HEK293T (cell line): ENCODE measurements at regions not wholly inside any gene's neighbourhood (a gene's known extent, or its start where the extent isn't known, plus 50 kb on each side); places are given as distances from the start of the nearest gene placed in this dataset.

ENCODE experiments used
- CTCF ChIA-PET: fragments of 350-600 bp; formaldehyde crosslinking; extraction: SDS; loops from one replicate; lab custom pipeline; 2021; ENCODE audit warnings: antibody characterized with exemption, inconsistent platforms; lab: Yijun Ruan, JAX
- POLR2A ChIA-PET: fragments of 350-600 bp; formaldehyde crosslinking; extraction: SDS; loops from one replicate; lab custom pipeline; 2020; ENCODE audit warnings: antibody characterized with exemption, inconsistent platforms; lab: Yijun Ruan, JAX
- DNase-seq: peaks from one replicate; pipeline ENCODE4 v3.0.0; 2012; ENCODE audit warnings: mixed read lengths; ENCODE audit errors: extremely low spot score
- ARNT ChIP-seq: fragments of 450-650 bp; IDR thresholded peaks from 2 replicates; pipeline ENCODE4 v1.6.1; 2017; ENCODE audit warnings: mild to moderate bottlenecking
- BHLHE40 ChIP-seq: fragments of 450-650 bp; IDR thresholded peaks from 2 replicates; pipeline ENCODE4 v1.6.1; 2016; ENCODE audit warnings: mild to moderate bottlenecking, moderate library complexity, borderline replicate concordance
- CTBP1 ChIP-seq: fragments of 450-650 bp; IDR thresholded peaks from 2 replicates; pipeline ENCODE4 v1.6.1; 2016; ENCODE audit warnings: borderline replicate concordance
- ELF4 ChIP-seq: fragments of 450-650 bp; IDR thresholded peaks from 2 replicates; pipeline ENCODE4 v1.6.1; 2017; ENCODE audit warnings: antibody characterized with exemption
- FOXA1 ChIP-seq: fragments of 450-650 bp; IDR thresholded peaks from 2 replicates; pipeline ENCODE4 v1.6.1; 2016; ENCODE audit warnings: mild to moderate bottlenecking
- FOXK2 ChIP-seq: fragments of 450-650 bp; IDR thresholded peaks from 2 replicates; pipeline ENCODE4 v1.6.1; 2016; ENCODE audit warnings: mild to moderate bottlenecking
- FOXM1 ChIP-seq: fragments of 450-650 bp; IDR thresholded peaks from 2 replicates; pipeline ENCODE4 v1.6.1; 2017; ENCODE audit warnings: mild to moderate bottlenecking, borderline replicate concordance
- HDGF ChIP-seq: fragments of 450-650 bp; IDR thresholded peaks from 2 replicates; pipeline ENCODE4 v1.6.1; 2017; ENCODE audit warnings: antibody characterized with exemption, borderline replicate concordance
- L3MBTL2 ChIP-seq: fragments of 450-650 bp; conservative IDR thresholded peaks from 2 replicates; pipeline ENCODE4 v1.6.1; 2016; ENCODE audit warnings: mild to moderate bottlenecking
- LEF1 ChIP-seq: fragments of 450-650 bp; IDR thresholded peaks from 2 replicates; pipeline ENCODE4 v1.6.1; 2017; ENCODE audit warnings: mild to moderate bottlenecking, borderline replicate concordance
- NFRKB ChIP-seq: fragments of 450-650 bp; IDR thresholded peaks from 2 replicates; pipeline ENCODE4 v1.6.1; 2016; ENCODE audit warnings: mild to moderate bottlenecking, moderate library complexity
- PKNOX1 ChIP-seq: fragments of 450-650 bp; IDR thresholded peaks from 2 replicates; pipeline ENCODE4 v1.6.1; 2016
- SP1 ChIP-seq: fragments of 450-650 bp; IDR thresholded peaks from 2 replicates; pipeline ENCODE4 v1.6.1; 2017
- SUZ12 ChIP-seq: fragments of 450-650 bp; IDR thresholded peaks from 2 replicates; pipeline ENCODE4 v1.6.1; 2016; ENCODE audit warnings: mild to moderate bottlenecking
- TARDBP ChIP-seq: fragments of 450-650 bp; IDR thresholded peaks from 2 replicates; pipeline ENCODE4 v1.6.1; 2016
- ZNF384 ChIP-seq: fragments of 450-650 bp; IDR thresholded peaks from 2 replicates; pipeline ENCODE4 v1.6.1; 2016

GRCh38 chr1:106435269-106435668, 621.2 kb upstream of the PRMT6 start:
- no peak for TF ChIP-seq L3MBTL2
- CTCF ChIA-PET: no interaction called here
- DNase-seq: no peak
- POLR2A ChIA-PET: no interaction called here

DNA sequence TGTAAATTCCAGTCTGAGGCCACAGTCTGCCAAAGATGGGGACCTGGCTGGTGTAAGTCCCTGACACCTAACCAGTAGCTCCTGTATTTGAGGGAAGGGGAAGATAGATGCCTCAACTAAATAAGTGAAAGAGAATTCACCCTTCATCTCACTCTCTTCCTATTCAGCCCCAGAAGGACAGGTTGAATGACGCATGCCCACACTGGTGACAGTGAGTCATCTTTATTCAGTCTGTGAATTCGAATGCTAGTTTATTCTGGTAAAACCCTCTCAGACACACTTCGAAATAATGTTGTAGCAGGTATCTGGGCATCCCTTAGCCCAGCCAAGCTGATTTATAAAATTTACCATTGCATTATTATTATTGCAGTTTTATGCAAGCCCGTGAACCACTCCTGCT, 617.0 kb upstream of the PRMT6 start:
- no peak for DNase-seq
- TF ChIP-seq FOXA1 (no peak), FOXK2 (no peak), L3MBTL2 (no peak), SUZ12 (no peak), FOXM1 (no peak), ELF4 (no peak), ZNF384 (no peak), ARNT (no peak), BHLHE40 (no peak), CTBP1 (no peak)
- ChIA-PET CTCF (no interaction called here), POLR2A (no interaction called here)

GRCh38 chr1:106447466-106447865, 609.0 kb upstream of the PRMT6 start:
- no peak for DNase-seq
- CTCF ChIA-PET: interaction anchor here (0.7 kb wide), 1 partner anchor 730 kb away, joined by 3 read pairs; no protein-coding TSS in a partner anchor
- POLR2A ChIA-PET: no interaction called here
- TF ChIP-seq LEF1: no peak
- TF ChIP-seq HDGF: no peak
- no peak for TF ChIP-seq TARDBP
- no peak for TF ChIP-seq PKNOX1
- no peak for TF ChIP-seq SP1
- no peak for TF ChIP-seq BHLHE40
- no peak for TF ChIP-seq CTBP1
- no peak for TF ChIP-seq ELF4
- TF ChIP-seq SUZ12: no peak
- TF ChIP-seq ZNF384: no peak
- TF ChIP-seq ARNT: no peak
- no peak for TF ChIP-seq FOXK2
- no peak for TF ChIP-seq FOXM1
- TF ChIP-seq FOXA1: no peak
- no peak for TF ChIP-seq NFRKB

- TF ChIP-seq HDGF: no peak
- TF ChIP-seq SP1: no peak
- no peak for TF ChIP-seq FOXM1
- TF ChIP-seq PKNOX1: no peak
- no peak for TF ChIP-seq CTBP1
- TF ChIP-seq ZNF384: no peak
- TF ChIP-seq TARDBP: no peak
- ChIA-PET CTCF (no interaction called here), POLR2A (no interaction called here)
- no peak for DNase-seq
These were observed 599.6 kb upstream of the PRMT6 start for GRCh38 chr1:106456832-106457231.

GRCh38 chr1:106457368-106457767, 599.1 kb upstream of the PRMT6 start:
- DNase-seq: no peak
- CTCF ChIA-PET: no interaction called here
- no peak for TF ChIP-seq HDGF
- TF ChIP-seq FOXA1: no peak
- TF ChIP-seq L3MBTL2: no peak
- TF ChIP-seq BHLHE40: no peak
- no peak for TF ChIP-seq ARNT
- no peak for TF ChIP-seq ZNF384
- no peak for TF ChIP-seq ELF4
- no peak for TF ChIP-seq SP1
- no peak for TF ChIP-seq NFRKB
- no peak for TF ChIP-seq FOXM1
- POLR2A ChIA-PET: no interaction called here

DNA sequence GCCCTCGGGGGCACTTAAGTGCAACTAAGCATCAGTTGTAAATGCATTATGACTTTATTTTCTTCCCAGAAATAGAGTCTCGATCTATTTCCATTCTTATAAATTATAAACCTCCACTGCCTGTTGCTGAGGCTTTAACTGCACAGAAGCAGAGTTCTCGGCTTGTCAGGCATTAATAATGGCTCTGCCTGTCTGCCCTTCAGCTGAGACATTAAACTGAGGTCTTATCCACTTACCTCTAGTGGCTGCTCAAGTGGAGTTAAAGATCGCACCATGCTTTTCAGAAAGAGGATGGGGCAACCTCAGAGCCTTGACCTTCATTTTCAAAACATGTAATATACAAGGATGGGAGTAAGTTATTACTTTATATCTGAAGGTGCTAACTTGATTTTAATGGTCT, 597.6 kb upstream of the PRMT6 start:
- ChIA-PET CTCF (no interaction called here), POLR2A (no interaction called here)
- no peak for TF ChIP-seq LEF1
- TF ChIP-seq HDGF: no peak
- DNase-seq: no peak

- ChIA-PET POLR2A (no interaction called here), CTCF (no interaction called here)
- no peak for TF ChIP-seq L3MBTL2
- no peak for TF ChIP-seq LEF1
- no peak for TF ChIP-seq FOXA1
- TF ChIP-seq CTBP1: no peak
- no peak for TF ChIP-seq ARNT
- no peak for TF ChIP-seq ZNF384
- no peak for TF ChIP-seq SUZ12
- no peak for TF ChIP-seq SP1
- no peak for TF ChIP-seq BHLHE40
- no peak for DNase-seq
These were observed 597.1 kb upstream of the PRMT6 start for GRCh38 chr1:106459418-106459817.

DNA sequence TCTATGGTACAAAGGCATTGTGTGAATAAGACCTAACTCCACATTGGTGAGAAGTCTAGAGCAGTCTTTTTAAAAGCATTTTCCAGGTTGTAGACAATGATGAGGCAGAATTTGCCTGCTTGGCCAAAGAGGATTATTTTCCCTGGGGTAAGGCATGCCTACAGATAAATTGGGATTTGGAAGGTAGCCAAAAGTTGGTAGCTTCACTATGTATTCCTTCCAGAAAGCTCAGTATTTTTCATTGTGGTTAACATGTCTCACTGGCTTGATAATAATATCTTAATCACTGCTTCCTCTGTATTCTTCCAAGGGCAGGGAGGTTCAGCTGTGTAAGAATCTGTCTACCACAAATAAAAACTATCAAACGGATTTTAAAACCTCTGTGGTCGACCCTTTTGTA, 590.8 kb upstream of the PRMT6 start:
- ChIA-PET CTCF (no interaction called here), POLR2A (no interaction called here)
- TF ChIP-seq PKNOX1: no peak
- no peak for TF ChIP-seq FOXM1
- no peak for TF ChIP-seq BHLHE40
- no peak for TF ChIP-seq L3MBTL2
- DNase-seq: no peak
